ENCODE measurements at regions not wholly inside any gene's neighbourhood (a gene's known extent, or its start where the extent isn't known, plus 50 kb on each side); places are given as distances from the start of the nearest gene placed in this dataset.

DNA sequence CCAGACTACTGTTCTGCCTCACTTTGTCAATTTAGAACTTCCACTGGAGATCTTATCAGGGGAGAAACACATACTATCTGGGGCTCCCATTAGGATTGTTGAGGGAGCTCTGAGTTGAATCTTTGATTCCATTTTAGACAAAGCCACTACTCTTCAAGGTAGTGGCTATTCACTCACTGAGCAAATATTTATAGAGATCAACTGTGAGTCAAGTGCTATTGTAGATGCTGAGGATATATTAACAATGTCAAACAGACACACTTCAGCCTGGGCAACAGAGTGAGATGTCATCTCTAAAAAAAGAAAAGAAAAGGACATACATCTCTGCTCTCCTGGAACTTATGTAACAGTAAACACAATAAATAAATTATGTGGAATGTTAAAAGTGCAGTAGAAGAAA, 315.3 kb downstream of the PTEN start:
- TF ChIP-seq CEBPB (IDR thresholded peaks at IDR 0.05) (no peak), ZBTB7A (IDR thresholded peaks at IDR 0.05; ENCODE audit: low read depth) (no peak), TAF1 (IDR thresholded peaks at IDR 0.05; ENCODE audit: low read depth) (no peak)

All from Ishikawa (cell line).